ENCODE measurements at regions not wholly inside any gene's neighbourhood (a gene's known extent, or its start where the extent isn't known, plus 50 kb on each side); places are given as distances from the start of the nearest gene placed in this dataset.

GRCh38 chr9:82466616-82467260, 478.2 kb downstream of the SPATA31D1 start:
- TF ChIP-seq CTCF (IDR thresholded peaks at IDR 0.05), result peak in 3 of 6 experiments; percentile 5 to 40 (median 24)
- TF ChIP-seq POLR2A (IDR thresholded peaks at IDR 0.05), result no peak
- DNase-seq, result no peak
- intact Hi-C loops (cut with DNase I), result no loop called here

GRCh38 chr9:82467436-82467835, 478.9 kb downstream of the SPATA31D1 start:
- no peaks in the 10 kb centered on the region for H3K9me3 ChIP-seq
- H3K27me3 ChIP-seq, result no peaks in the 10 kb centered on the region
- no peak for DNase-seq
- no peak overlapping the region for H3K27ac ChIP-seq
- no peaks in the 10 kb centered on the region for H3K36me3 ChIP-seq
- intact Hi-C loops (cut with DNase I), result no loop called here
- TF ChIP-seq POLR2A (IDR thresholded peaks at IDR 0.05) (no peak), CTCF (IDR thresholded peaks at IDR 0.05) (no peak)
- no peak overlapping the region for H3K4me3 ChIP-seq
- WGBS, 2 donors, result 18 to 41% methylated on average over 2 of the region's 2 CpGs
- peaks cover 0 to 15% (median 0%) of the 10 kb centered on the region in 3 donors for H3K4me1 ChIP-seq

More at GRCh38 chr9:82466616-82467260, 478.2 kb downstream of the SPATA31D1 start:
- no peaks in the 10 kb centered on the region for H3K27me3 ChIP-seq
- H3K4me3 ChIP-seq, result peak overlapping the region in 1 of 4 donors; percentile 13
- peaks cover 0 to 15% (median 0%) of the 10 kb centered on the region in 3 donors for H3K4me1 ChIP-seq
- H3K36me3 ChIP-seq, result no peaks in the 10 kb centered on the region
- no peaks in the 10 kb centered on the region for H3K9me3 ChIP-seq
- no peak overlapping the region for H3K27ac ChIP-seq
- 76 to 77% methylated on average over 11 of the region's 11 CpGs for WGBS, 2 donors

- intact Hi-C loops (cut with DNase I), result no loop called here
- no peak for TF ChIP-seq CTCF (IDR thresholded peaks at IDR 0.05)
- TF ChIP-seq POLR2A (IDR thresholded peaks at IDR 0.05), result no peak
- Histone ChIP-seq H3K4me3 (no peak overlapping the region), H3K27me3 (no peaks in the 10 kb centered on the region), H3K36me3 (no peaks in the 10 kb centered on the region), H3K4me1 (no peaks in the 10 kb centered on the region), H3K9me3 (no peaks in the 10 kb centered on the region), H3K27ac (no peak overlapping the region)
- no peak for DNase-seq
Measured at GRCh38 chr9:82474235-82474634, 485.7 kb downstream of the SPATA31D1 start.

GRCh38 chr9:82475584-82476301, 487.2 kb downstream of the SPATA31D1 start:
- DNase-seq, result no peak
- no peaks in the 10 kb centered on the region for H3K4me1 ChIP-seq
- intact Hi-C loops (cut with DNase I), result no loop called here
- 63 to 74% methylated on average over 4 of the region's 4 CpGs for WGBS, 2 donors
- no peaks in the 10 kb centered on the region for H3K9me3 ChIP-seq
- no peak overlapping the region for H3K27ac ChIP-seq
- no peaks in the 10 kb centered on the region for H3K36me3 ChIP-seq
- H3K27me3 ChIP-seq, result no peaks in the 10 kb centered on the region
- H3K4me3 ChIP-seq, result no peak overlapping the region
- no peak for TF ChIP-seq CTCF (IDR thresholded peaks at IDR 0.05)
- TF ChIP-seq POLR2A (IDR thresholded peaks at IDR 0.05), result no peak

GRCh38 chr9:82480921-82481320, 492.3 kb downstream of the SPATA31D1 start:
- H3K9me3 ChIP-seq, result no peaks in the 10 kb centered on the region
- WGBS, 2 donors, result 46 to 68% methylated on average over 2 of the region's 2 CpGs
- intact Hi-C loops (cut with DNase I), result no loop called here

More at GRCh38 chr9:82480921-82481320, 492.3 kb downstream of the SPATA31D1 start:
- no peaks in the 10 kb centered on the region for H3K36me3 ChIP-seq
- no peaks in the 10 kb centered on the region for H3K27me3 ChIP-seq
- no peak overlapping the region for H3K4me3 ChIP-seq
- H3K4me1 ChIP-seq, result no peaks in the 10 kb centered on the region
- DNase-seq, result no peak
- TF ChIP-seq CTCF (IDR thresholded peaks at IDR 0.05), result no peak
- TF ChIP-seq POLR2A (IDR thresholded peaks at IDR 0.05), result no peak
- no peak overlapping the region for H3K27ac ChIP-seq

Data from esophagus squamous epithelium (tissue), 5 donors.